ENCODE measurements at regions not wholly inside any gene's neighbourhood (a gene's known extent, or its start where the extent isn't known, plus 50 kb on each side); places are given as distances from the start of the nearest gene placed in this dataset.

DNA sequence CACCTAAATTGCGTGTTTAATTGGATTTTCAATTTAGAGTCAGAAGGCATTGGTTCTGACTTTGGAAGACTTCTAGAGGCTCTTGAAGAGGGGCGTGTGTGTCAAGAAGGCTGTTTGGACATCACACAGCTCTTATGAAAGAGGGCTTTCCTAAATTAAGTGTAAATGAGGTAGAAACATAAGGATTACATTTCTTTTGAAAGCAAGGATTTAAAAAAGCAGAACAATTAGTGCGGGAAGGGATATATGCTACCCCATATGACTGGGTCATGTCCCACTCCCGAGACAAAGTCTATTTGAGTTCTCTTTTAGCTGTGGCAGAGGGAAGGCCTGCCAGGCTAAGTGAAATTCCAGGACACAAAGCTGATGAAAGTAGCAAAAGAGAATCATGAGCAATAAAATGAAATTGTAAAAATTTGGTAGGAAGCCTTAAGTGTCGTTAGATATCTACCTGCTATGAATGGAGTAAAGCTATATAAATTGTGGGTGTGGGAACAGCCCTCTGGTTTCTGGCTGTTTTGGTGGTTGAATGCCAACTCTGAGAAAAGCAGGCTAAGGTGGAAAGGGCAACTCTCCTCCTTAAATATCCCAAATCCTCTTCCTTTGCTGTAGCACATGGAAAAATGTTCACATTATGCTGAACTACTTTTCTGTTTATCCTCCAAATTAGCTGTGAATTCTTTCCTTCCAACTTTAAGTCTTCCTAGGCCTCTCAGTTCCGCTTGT lies 100.6 kb upstream of the TSC22D2 start:
- H3K79me1 ChIP-seq (ENCODE audit: insufficient read depth, low read depth, low read length, poor library complexity, severe bottlenecking): no peaks in the 10 kb centered on the region
- no peak overlapping the region for H2AFZ ChIP-seq (ENCODE audit: low read length)
- H2AK5ac ChIP-seq (ENCODE audit: insufficient read length, low read length): no peak overlapping the region
- no peak overlapping the region for H3K27ac ChIP-seq (ENCODE audit: insufficient read length, low read depth, low read length)
- H3K23ac ChIP-seq (ENCODE audit: insufficient read length, low read depth, low read length): no peak overlapping the region
- H4K20me1 ChIP-seq (ENCODE audit: control insufficient read depth, insufficient read depth, insufficient read length): no peaks in the 10 kb centered on the region
- H3K9me3 ChIP-seq (ENCODE audit: control insufficient read depth, low read depth, low read length): no peaks in the 10 kb centered on the region
- Mint-ChIP-seq H3K4me1 (no peaks in the 10 kb centered on the region), H3K27me3 (ENCODE audit: low read depth) (no peaks in the 10 kb centered on the region), H3K9me3 (no peaks in the 10 kb centered on the region), H3K27ac (no peak overlapping the region), H3K4me3 (no peak overlapping the region), H3K36me3 (ENCODE audit: insufficient read depth in 1 of 3, low read depth in 3 of 3) (no peaks in the 10 kb centered on the region)
- TF ChIP-seq, protein P1, sequence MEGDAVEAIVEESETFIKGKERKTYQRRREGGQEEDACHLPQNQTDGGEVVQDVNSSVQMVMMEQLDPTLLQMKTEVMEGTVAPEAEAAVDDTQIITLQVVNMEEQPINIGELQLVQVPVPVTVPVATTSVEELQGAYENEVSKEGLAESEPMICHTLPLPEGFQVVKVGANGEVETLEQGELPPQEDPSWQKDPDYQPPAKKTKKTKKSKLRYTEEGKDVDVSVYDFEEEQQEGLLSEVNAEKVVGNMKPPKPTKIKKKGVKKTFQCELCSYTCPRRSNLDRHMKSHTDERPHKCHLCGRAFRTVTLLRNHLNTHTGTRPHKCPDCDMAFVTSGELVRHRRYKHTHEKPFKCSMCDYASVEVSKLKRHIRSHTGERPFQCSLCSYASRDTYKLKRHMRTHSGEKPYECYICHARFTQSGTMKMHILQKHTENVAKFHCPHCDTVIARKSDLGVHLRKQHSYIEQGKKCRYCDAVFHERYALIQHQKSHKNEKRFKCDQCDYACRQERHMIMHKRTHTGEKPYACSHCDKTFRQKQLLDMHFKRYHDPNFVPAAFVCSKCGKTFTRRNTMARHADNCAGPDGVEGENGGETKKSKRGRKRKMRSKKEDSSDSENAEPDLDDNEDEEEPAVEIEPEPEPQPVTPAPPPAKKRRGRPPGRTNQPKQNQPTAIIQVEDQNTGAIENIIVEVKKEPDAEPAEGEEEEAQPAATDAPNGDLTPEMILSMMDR (conservative IDR thresholded peaks at IDR 0.05): no peak
- no peak overlapping the region for H2BK120ac ChIP-seq (ENCODE audit: low read depth, low read length, poor library complexity, severe bottlenecking)
- H3T11ph ChIP-seq (ENCODE audit: low read length): no peak overlapping the region
- no peaks in the 10 kb centered on the region for H3K4me1 ChIP-seq (ENCODE audit: insufficient read depth, low read length)
- H4K5ac ChIP-seq (ENCODE audit: insufficient read length, low read depth, low read length): no peak overlapping the region
- H3K27me3 ChIP-seq (ENCODE audit: insufficient read depth, low read length): no peaks in the 10 kb centered on the region
- H2BK20ac ChIP-seq (ENCODE audit: low read depth, low read length, poor library complexity, severe bottlenecking): no peak overlapping the region
- H4K8ac ChIP-seq (replicated peaks; ENCODE audit: insufficient read length, low read depth, low read length): no peak overlapping the region
- no peak overlapping the region for H3K56ac ChIP-seq (ENCODE audit: insufficient read length, low read depth, low read length)
- no peaks in the 10 kb centered on the region for H3K79me2 ChIP-seq (ENCODE audit: insufficient read depth, low read length)
- WGBS (ENCODE audit: extremely low coverage, insufficient read length, low lambda C conversion rate): no CpG with 5 or more reads among the region's 6 CpGs
- H2BK5ac ChIP-seq (ENCODE audit: insufficient read length, low read length): no peak overlapping the region
- no peak overlapping the region for H3K18ac ChIP-seq (ENCODE audit: insufficient read length, low read depth, low read length)
- H3K4ac ChIP-seq (ENCODE audit: low read depth, low read length): no peak overlapping the region
- no peak overlapping the region for H2BK12ac ChIP-seq (ENCODE audit: insufficient read length, low read depth, low read length)
- DNase-seq: no peak
- no peak overlapping the region for H3K4me2 ChIP-seq (ENCODE audit: insufficient read depth, insufficient read length, low read length)
- H3K23me2 ChIP-seq (ENCODE audit: insufficient read length, low read depth, low read length, poor library complexity, severe bottlenecking): no peaks in the 10 kb centered on the region
- H3K14ac ChIP-seq (ENCODE audit: insufficient read depth, low read length): no peak overlapping the region
- no peak overlapping the region for H3K9ac ChIP-seq (ENCODE audit: extremely low read depth, insufficient read length, low read length)
- no peak overlapping the region for H4K91ac ChIP-seq (ENCODE audit: insufficient read length, low read depth, low read length)
- H2BK15ac ChIP-seq (ENCODE audit: low read depth, low read length): no peak overlapping the region
